NCI-H524 (cell line): ENCODE measurements at regions not wholly inside any gene's neighbourhood (a gene's known extent, or its start where the extent isn't known, plus 50 kb on each side); places are given as distances from the start of the nearest gene placed in this dataset.
"Not testable (repeated sequence)": the region's sequence is repeated elsewhere in the genome, so short reads cannot be mapped to it uniquely, and the experiment has no call there.

Source experiments
- DNase-seq, 2 experiments: peaks; one replicate each; lab custom pipeline; 2025; lab: John Stamatoyannopoulos, UW

DNA sequence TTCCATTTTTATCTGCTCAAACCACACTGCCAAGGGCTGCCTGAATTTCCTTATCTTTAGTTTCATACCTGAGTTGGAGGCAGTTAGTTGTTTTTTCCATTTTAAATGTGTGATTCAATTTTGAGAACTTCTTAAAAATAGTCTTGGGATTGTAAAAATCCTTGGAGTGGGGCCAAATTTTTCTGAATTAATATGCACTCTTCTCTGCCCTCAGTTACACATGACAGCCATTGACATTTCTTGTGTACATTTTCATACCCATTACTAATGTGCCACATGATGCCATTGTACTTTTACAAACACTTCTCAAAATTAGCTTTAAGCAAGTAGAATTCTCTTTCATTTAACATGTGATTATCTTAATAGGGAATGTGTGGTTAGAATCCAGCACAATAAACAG, 141.7 kb downstream of the C3orf38 start:
- no peak for DNase-seq

DNA sequence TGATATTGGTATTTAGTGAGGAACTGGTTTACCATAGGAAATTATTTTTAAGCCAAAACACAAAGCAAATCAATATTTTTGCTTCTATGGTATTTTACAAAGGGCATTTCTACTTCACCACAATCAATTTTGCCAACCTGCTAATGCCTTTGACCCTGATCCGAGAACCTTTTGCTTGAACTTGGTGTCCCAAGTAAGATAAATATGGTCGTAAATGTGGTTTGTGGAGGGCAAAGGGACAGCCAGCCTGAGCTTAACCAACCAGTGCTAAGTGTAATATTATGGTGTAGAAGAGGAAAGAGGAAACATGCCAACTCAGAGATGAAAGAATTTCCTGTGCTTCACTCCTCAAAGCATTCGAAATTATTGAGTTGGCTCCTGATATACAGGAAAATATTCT, 148.4 kb downstream of the C3orf38 start:
- no peak for DNase-seq

DNA sequence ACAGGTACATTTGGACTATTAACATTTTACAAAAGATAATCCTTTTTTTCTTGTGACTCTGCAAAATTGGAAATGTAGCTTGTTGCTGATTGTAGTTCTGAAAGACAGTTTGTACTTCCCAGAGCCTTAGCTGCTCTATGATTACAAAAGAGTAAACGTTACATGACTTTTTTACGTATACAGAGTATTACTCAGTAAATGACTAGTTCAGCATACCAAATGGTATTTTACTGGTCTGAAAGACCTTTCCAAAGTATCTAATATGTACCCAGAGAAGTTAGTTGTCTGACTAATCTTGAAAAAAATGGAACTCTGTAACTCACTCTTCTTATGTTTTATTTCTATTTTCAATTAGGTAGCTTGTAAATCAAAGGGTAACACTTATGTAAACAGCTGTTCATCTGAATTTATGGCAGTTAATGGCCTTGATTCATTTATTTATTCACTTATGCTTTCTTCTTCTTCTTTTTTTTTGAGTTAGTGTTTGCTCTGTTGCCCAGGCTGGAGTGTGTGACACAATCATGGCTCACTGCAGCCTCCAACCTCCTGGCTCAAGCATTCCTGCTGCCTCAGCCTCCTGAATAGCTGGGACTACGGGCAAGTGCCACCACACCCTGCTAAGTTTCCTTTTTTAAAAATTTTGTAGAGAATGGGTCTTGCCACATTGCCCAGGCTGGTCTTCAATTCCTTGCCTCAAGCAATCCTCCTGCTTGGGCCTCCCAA, 151.7 kb downstream of the C3orf38 start:
- no peak for DNase-seq

DNA sequence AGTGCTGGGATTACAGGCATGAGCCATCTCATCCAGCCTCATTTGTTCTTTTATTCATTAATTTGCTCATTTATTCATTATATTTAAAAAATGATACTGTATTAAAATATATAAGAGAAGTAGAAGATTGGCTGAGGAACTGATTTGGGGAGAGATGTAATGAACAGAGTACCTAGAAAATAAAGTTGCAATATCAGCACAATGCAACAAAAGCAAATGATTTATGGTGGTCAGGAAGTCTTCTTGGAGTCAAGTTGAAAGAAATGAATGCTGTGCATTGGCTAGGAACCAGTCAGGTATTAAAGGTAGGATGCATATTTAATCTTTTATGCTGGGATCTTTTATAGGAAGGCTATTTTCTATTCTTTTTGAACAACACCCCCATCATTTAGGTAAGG, 152.2 kb downstream of the C3orf38 start:
- no peak for DNase-seq

DNA sequence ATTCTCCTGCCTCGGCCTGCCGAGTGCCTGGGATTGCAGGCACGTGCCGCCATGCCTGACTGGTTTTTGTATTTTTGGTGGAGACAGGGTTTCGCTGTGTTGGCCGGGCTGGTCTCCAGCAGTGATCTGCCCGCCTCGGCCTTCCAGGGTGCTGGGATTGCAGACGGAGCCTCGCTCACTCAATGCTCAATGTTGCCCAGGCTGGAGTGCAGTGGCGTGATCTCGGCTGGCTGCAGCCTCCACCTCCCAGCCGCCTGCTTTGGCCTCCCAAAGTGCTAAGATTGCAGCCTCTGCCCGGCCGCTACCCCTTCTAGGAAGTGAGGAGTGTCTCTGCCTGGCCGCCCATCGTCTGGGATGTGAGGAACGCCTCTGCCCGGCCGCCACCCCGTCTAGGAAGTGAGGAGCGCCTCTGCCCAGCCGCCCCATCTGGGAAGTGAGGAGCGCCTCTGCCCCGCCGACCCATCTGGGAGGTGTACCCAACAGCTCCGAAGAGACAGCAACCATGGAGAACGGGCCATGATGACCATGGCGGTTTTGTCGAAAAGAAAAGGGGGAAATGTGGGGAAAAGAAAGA, 153.7 kb downstream of the C3orf38 start:
- DNase-seq: not testable (repeated sequence)

DNA sequence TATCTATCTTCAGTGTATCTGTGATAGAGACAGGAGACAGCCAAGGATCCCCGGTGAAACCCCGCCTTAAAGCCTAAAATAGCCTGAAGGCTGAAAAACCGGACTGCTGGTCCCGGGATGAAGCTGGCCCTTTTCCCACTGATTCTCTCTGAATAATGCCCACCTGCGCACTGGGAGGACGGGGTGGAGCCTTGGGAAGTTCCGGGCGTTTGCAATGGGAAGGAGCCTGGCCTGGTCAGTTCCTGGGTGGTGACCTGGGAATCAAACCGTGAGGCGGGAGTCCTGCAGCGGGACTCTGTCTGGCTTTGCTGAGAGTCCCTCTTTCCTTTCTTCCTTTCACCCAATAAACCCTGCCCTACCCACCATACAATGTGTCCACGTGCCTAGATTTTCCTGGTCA, 157.9 kb downstream of the C3orf38 start:
- no peak for DNase-seq

DNA sequence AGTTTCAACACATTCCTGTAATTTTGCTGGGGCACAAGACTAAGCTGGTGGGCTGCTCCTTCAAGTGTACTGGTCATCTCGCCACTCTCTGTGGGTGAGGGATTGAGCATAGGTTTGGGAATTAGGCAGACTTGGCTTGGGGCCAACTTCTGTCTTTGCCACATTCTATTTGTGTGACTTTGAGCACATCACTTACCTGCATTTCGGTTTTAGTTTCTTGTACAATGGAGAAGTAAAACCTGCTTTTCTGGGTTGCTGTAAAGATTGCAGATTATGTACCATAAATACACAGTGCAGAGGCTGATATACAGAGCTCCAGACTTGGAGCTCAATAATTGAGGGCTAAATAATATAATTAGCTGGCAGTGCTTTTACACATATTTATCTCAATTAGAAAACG, 162.1 kb downstream of the C3orf38 start:
- DNase-seq: no peak

DNA sequence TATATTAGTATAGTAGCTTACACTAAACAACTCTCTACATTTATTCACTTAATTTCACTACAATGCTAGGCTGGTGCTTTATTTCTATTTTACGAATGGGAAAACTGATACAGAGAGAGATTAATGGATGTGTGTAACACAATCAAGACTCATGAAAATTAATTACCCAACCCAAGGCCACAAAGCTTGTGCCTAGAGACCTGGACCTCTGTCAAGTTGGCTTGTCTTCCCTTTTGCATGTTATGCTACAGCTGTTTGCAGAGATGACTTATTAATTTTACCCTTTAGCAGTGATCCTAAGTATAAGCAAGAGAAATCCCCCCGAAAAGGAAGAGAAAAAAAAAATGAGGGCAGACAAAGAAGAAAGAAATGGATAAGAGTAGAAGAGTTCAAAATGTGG, 162.5 kb downstream of the C3orf38 start:
- no peak for DNase-seq

DNA sequence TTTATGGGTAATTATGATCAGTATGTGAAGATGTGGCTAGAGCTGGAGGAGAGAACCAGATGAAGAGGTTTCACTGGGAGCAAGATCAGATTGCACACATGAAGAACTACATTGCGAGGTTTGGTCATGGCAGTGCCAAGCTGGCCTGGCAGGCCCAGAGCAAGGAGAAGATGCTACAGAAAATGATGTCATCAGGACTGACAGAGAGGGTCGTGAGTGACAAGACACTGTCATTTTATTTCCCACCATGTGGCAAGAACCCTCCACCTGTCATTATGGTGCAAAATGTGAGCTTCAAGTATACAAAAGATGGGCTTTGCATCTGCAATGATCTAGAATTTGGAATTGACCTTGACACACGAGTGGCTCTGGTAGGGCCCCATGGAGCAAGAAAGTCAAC, 168.3 kb downstream of the C3orf38 start:
- DNase-seq: no peak

DNA sequence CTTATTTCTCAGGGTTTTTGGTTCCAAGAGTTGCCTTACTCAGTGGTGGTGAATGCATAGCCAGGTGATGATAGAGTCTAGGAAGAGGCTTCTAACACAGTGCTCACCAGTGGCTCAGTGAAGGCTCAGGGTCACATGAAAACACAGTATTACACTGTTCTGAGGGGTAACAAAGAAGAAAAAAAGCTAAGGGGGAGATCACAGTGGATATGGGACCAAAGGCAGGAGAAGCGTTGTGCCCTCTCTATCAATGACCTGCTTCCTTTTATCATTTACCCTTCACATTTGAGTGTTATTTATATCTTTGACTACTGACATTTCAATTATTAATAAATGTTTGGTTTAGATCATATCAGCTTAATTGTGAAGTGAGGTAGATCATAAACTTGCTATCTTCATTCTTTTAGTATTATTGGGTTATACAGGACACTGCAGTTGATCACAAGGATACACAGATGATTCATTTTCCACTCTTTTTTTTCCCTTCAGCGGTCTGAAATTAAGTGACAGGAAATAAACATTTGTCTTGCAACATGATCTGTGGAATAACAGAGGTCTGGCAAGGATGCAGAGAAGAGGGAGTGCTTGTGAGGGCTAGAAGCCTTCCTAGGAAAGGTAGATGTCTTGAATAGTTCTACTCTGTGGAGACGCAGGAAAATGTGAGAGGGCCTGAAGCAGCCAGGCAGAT, 171.7 kb downstream of the C3orf38 start:
- no peak for DNase-seq

DNA sequence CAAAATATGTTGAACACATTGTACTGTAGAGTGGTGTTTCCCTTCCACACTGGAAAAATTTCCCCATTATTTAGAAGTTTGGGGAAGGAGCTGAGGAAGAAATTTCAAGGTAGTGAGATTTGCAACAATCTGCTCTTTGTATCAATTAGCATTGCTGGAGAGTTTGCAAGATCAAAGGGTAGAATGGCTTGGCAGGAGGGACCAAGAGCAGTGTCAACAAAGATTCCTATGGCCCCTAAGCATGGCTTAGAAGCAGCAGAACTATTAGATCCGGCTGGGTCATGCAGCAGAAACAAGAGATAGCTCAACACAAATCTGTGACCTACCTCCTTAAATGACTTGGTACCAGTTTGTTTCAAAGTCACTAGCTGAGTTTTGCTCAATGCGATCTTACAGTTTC, 175.0 kb downstream of the C3orf38 start:
- DNase-seq: no peak

DNA sequence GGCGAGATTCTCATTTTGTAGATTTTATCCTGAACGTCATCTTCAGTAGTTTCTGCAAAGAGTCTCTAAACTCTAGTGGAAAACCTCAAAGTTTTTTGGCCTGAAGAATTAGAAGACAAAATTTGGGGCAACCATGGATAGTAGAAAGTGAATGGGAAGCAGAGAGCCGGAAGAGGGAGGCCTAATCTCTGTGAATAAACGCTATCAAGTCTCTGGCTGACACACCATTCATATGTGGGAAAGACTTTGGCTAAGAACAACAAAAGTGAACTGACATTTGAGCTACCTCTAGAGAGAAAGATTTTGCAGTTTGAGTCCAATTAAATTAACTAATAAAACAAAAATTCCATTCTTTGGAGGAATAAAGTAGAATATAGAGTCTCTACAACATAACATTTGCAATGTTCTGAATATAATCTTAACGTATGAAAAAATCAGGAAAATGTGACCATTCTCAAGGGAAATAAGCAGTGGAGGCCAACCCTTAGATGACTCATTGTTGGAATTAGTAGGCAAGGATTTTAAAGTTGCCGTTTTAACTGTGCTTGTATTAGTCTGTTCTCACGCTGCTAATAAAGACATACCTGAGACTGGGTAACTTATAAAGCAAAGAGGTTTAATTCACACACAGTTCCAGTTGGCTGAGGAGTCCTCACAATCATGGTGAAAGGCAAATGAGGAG, 184.6 kb downstream of the C3orf38 start:
- DNase-seq: no peak

DNA sequence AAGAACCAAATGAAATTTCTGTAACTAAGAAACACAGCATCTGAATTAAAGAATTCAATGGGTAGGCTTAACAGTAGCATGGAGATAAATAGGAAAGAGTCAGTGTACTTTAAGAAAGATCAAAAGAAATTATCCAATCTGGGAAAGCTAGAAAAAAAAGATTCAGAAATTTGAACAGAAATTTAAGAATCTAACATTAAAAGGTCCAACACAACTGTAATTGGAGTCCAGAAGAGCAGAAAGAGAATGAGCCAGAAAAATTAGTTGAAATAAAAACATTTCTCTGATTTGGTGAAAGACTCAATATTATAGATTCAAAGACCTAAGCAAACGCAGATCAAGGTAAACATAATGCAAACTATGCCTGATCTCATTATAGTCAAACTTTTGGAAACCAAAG, 187.1 kb downstream of the C3orf38 start:
- DNase-seq: no peak

DNA sequence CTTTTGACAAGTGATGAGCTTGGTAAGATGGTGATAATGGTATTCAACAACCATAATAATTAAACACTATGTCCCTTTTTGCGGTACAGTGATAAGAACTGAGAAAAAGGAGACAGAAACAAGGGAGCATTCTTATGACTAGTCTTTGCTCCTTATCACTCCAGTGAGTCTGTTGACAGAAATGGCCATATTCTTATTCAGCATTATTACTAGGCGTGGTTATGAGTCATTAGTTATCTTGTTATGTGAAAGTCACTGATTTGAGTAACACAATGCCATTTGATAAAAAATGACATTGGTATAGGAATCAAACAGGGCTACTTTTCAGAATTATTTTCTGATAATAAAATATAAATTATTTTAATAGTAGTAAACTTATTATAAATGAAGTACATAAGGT, 193.5 kb downstream of the C3orf38 start:
- DNase-seq: no peak

DNA sequence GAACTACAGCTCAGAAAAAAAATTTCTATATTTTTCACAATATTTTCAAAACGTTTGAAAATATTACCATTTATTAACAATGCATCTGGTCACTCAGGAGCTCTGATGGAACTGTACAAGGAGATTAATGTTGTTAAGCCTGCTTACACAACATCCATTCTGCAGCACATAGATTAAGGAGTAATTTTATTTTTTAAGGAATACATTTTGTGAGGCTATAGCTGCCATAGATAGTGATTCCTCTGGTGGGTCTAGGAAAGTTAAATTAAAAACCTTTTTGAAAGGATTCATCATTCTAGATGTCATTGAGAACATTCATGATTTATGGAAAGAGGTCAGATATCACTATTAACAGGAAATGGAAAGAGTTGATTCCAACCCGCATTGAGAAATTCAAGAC, 196.9 kb downstream of the C3orf38 start:
- DNase-seq: no peak

DNA sequence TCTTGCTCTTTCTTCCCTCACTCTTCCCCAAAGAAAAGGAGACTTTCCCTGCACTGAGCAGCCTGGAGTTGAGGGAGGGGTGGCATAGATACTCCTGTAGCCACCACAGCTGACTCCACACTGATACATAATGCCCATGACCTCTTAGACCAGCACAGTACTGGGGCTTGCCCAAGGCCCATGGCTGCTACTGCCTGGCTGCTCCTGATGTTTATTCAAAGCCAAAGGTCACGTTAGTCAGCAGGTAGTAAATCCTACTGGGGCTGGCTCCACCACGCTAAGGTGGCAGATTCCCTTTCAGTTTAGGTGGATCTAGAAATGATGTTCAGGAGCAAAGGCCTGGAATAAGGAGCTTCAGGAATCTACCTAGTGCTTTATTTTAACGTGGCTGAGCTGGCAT, 212.7 kb downstream of the C3orf38 start:
- no peak for DNase-seq

DNA sequence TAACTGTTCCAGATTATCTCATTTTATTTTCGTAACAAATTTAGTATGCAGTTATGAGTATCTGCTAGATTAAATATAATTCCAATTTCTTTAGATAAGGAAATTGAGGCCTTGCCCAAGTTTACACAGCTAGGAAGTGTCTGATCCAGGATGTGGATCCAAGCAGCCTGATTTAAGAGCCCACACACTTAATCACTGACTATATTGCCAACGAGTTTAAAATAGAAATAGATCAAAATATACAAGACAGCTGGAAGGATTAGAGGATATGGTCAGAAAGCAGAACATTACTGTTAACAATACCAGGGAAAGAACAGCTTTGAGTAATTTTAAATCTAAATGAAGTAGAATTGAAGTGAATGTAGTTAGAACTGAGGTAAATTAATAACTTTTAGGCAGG, 215.2 kb downstream of the C3orf38 start:
- no peak for DNase-seq

DNA sequence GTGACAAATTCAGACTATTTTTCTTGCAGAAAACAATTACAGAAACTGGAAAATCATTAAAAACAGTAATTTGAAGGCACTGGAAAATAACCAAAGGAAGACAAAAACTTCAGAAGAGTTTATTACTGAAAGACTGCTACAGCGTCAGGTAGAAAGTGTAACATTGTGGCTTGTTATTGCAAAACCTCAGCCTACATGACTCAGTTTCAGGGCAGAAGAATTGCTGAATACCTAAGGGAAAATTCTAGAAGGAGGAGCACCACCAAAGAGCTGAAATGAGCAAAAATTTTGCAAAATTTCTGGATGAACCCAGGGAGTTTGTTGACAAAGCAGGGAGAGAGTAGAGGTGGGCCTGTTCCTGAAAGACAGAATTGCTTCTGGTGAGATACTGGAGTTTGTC, 219.6 kb downstream of the C3orf38 start:
- no peak for DNase-seq

DNA sequence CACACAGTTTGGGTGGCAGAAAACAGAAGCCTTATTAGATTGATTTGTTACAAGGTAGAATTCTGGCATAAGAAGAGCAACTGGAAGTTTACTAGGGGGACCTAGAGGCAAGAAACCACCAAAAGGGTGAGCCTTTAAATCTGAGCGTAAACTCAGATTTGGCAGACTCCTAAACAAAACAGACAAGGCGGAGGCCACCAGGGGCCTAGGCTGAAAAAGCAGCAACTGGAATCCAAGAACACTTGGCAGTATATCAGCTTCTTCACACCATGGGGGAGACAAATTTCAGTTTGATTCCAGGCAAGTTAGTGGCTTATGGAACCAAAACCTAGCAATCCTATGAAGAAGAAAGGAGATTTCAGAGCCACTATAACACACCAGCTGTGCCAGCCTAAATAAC, 220.0 kb downstream of the C3orf38 start:
- DNase-seq: no peak

DNA sequence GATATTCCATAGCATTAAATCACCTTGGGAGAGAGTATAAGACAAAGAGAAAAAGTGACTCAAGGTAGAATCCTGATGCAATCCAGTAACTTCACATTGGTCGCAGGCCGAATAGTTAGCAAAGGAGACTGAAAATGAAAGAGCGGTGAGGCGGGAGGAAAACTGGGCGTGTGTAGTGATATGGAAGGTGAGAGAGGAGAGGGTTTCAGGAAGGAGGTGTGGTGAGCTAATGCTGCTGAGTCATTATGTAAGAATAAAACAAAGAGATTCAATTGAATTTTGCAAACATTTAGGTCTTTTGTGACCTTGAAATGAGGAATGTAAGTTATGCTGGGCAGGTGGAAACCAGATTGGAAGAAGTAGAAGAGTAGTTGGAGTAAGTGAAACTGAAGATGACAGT, 235.3 kb downstream of the C3orf38 start:
- no peak for DNase-seq

DNA sequence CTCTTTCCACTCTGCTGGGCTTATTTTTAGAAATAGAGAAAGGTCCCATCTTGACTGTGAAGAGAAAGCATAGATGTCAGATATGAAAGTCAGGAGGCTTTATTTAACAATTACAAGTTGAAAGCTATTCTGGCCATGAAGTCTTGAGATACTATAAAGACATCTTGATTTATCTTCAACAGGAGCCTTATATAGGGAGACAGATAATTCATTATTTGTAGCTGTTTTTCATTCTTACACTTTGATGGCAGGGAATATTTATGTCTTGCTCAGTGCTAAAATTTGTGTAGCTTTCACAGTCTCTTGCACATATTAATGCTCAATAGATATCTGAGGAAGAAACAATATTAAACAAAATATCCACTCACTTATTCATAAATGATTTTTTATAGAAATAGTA, 248.8 kb downstream of the C3orf38 start:
- DNase-seq: no peak

DNA sequence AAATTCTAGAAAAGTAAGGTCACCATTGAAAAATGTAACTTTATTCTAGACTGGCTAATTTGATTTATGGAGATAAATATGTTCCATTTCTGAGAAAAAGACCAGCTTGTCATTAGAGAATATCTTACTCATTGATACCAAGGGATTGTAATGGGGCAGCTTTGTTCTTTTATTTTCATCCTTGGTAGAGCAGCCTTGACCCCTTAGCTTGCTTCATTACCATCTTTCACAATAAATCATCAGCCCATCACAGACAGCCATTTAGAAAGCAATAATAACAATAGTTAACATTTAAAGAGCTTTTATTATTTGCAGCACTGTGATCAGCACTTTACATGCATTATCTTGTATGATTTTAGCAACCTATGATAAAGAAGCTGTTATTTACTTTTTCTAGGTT, 253.6 kb downstream of the C3orf38 start:
- DNase-seq: no peak

DNA sequence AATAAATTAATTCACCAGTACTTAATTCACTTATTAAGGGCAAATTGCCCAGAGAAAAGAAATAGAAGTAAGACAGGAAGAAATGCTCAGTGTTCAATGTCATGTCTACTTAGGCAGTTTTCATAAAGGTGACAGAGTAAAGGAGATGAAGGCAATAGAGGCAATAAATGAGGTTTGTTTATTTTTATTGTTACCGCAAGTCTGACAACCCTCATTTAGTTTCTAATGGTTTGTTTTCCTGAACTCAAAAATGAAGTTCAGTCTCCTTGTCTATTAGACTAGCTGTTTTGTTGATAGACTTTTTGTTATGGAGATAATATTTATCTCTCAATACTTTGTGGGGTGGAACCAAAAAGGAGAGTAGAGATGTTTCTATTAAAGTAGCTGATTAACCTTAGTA, 258.3 kb downstream of the C3orf38 start:
- DNase-seq: no peak
